ENCODE measurements at regions not wholly inside any gene's neighbourhood (a gene's known extent, or its start where the extent isn't known, plus 50 kb on each side); places are given as distances from the start of the nearest gene placed in this dataset.

DNA sequence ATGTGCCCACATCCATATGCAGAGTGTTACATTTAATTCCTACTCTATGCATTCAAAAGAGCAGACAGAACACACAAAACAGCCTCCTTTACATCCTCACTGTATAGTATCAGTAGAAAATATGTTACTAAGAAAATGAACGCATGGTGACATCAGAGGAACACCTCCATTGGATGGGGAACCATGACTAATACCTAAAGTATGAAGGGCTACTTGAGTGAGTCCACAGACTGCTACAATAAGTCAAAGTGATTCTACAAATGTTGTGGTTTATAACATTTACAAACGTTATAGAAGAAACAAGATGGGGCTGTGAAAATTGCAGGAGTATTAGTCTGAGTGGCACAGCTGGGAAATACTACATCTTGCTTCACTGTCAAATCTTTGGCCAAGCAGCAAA is 1830.9 kb upstream of the PIK3C3 start:
- TF ChIP-seq, protein P1, sequence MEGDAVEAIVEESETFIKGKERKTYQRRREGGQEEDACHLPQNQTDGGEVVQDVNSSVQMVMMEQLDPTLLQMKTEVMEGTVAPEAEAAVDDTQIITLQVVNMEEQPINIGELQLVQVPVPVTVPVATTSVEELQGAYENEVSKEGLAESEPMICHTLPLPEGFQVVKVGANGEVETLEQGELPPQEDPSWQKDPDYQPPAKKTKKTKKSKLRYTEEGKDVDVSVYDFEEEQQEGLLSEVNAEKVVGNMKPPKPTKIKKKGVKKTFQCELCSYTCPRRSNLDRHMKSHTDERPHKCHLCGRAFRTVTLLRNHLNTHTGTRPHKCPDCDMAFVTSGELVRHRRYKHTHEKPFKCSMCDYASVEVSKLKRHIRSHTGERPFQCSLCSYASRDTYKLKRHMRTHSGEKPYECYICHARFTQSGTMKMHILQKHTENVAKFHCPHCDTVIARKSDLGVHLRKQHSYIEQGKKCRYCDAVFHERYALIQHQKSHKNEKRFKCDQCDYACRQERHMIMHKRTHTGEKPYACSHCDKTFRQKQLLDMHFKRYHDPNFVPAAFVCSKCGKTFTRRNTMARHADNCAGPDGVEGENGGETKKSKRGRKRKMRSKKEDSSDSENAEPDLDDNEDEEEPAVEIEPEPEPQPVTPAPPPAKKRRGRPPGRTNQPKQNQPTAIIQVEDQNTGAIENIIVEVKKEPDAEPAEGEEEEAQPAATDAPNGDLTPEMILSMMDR (IDR thresholded peaks at IDR 0.05; ENCODE audit: low read depth, low read length): no peak
- TF ChIP-seq MYC (IDR thresholded peaks at IDR 0.05; ENCODE audit: low read depth, low read length) (no peak), POLR2A (IDR thresholded peaks at IDR 0.05; ENCODE audit: extremely low read depth, insufficient read length) (no peak)
- TF ChIP-seq, protein P2, sequence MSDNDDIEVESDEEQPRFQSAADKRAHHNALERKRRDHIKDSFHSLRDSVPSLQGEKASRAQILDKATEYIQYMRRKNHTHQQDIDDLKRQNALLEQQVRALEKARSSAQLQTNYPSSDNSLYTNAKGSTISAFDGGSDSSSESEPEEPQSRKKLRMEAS (IDR thresholded peaks at IDR 0.05; ENCODE audit: low read depth, low read length): no peak
